ENCODE measurements at regions not wholly inside any gene's neighbourhood (a gene's known extent, or its start where the extent isn't known, plus 50 kb on each side); places are given as distances from the start of the nearest gene placed in this dataset.
A peak's percentile ranks its signal among the peaks of the same experiment; 100 is the strongest.

GRCh38 chr13:111475488-111475887, 155.0 kb downstream of the TEX29 start:
- no peaks in the 10 kb centered on the region for H3K27me3 ChIP-seq
- H3K27ac ChIP-seq: no peak overlapping the region
- no peaks in the 10 kb centered on the region for H3K36me3 ChIP-seq
- DNase-seq (ENCODE audit: low spot score): peak; percentile 28
- H3K4me3 ChIP-seq: no peak overlapping the region
- no peak for TF ChIP-seq CTCF (IDR thresholded peaks at IDR 0.05)
- H3K9me3 ChIP-seq: no peaks in the 10 kb centered on the region
- no peaks in the 10 kb centered on the region for H3K4me1 ChIP-seq

- Histone ChIP-seq H3K4me3 (no peak overlapping the region), H3K36me3 (no peaks in the 10 kb centered on the region), H3K4me1 (no peaks in the 10 kb centered on the region), H3K9me3 (no peaks in the 10 kb centered on the region), H3K27me3 (no peaks in the 10 kb centered on the region), H3K27ac (no peak overlapping the region)
- no peak for TF ChIP-seq CTCF (IDR thresholded peaks at IDR 0.05)
- DNase-seq (ENCODE audit: low spot score): no peak
Observed at GRCh38 chr13:111476197-111476596, 155.8 kb downstream of the TEX29 start.

- Histone ChIP-seq H3K4me3 (no peak overlapping the region), H3K4me1 (no peaks in the 10 kb centered on the region), H3K27me3 (no peaks in the 10 kb centered on the region), H3K9me3 (no peaks in the 10 kb centered on the region), H3K27ac (no peak overlapping the region), H3K36me3 (no peaks in the 10 kb centered on the region)
- no peak for DNase-seq (ENCODE audit: low spot score)
- TF ChIP-seq CTCF (IDR thresholded peaks at IDR 0.05): no peak
Observed at GRCh38 chr13:111479412-111479811, 159.0 kb downstream of the TEX29 start.

GRCh38 chr13:111480503-111480902, 160.1 kb downstream of the TEX29 start:
- DNase-seq (ENCODE audit: low spot score): no peak
- no peaks in the 10 kb centered on the region for H3K9me3 ChIP-seq
- no peak overlapping the region for H3K27ac ChIP-seq
- H3K27me3 ChIP-seq: no peaks in the 10 kb centered on the region
- no peaks in the 10 kb centered on the region for H3K36me3 ChIP-seq
- TF ChIP-seq CTCF (IDR thresholded peaks at IDR 0.05): no peak
- H3K4me3 ChIP-seq: no peak overlapping the region
- H3K4me1 ChIP-seq: no peaks in the 10 kb centered on the region

- H3K27ac ChIP-seq: no peak overlapping the region
- peaks cover 0 to under 1% of the 10 kb centered on the region in 2 donors for H3K9me3 ChIP-seq
- H3K36me3 ChIP-seq: no peaks in the 10 kb centered on the region
- H3K4me1 ChIP-seq: no peaks in the 10 kb centered on the region
- H3K4me3 ChIP-seq: no peak overlapping the region
- no peak for TF ChIP-seq CTCF (IDR thresholded peaks at IDR 0.05)
- no peaks in the 10 kb centered on the region for H3K27me3 ChIP-seq
- no peak for DNase-seq (ENCODE audit: low spot score)
Observed at GRCh38 chr13:111480976-111481375, 160.5 kb downstream of the TEX29 start.

- H3K4me3 ChIP-seq: no peak overlapping the region
- H3K4me1 ChIP-seq: no peaks in the 10 kb centered on the region
- no peak overlapping the region for H3K27ac ChIP-seq
- no peaks in the 10 kb centered on the region for H3K27me3 ChIP-seq
- H3K9me3 ChIP-seq: peaks cover 5 to 12% of the 10 kb centered on the region in 2 donors
- TF ChIP-seq CTCF (IDR thresholded peaks at IDR 0.05): no peak
- no peak for DNase-seq (ENCODE audit: low spot score)
- H3K36me3 ChIP-seq: no peaks in the 10 kb centered on the region
Observed at GRCh38 chr13:111482126-111482525, 161.7 kb downstream of the TEX29 start.
